B cell (primary cell): ENCODE measurements at regions not wholly inside any gene's neighbourhood (a gene's known extent, or its start where the extent isn't known, plus 50 kb on each side); places are given as distances from the start of the nearest gene placed in this dataset.

Source experiments
- ATAC-seq: fragments of 200-7000 bp; cut with Tn5 transposase; one replicate; pipeline ENCODE4 v1.10.0; 2021; ENCODE audit warnings: low read depth, mild to moderate bottlenecking, moderate number of reproducible peaks, moderate library complexity
- CTCF ChIA-PET: fragments of 350-600 bp; sonication (Branson Sonifier 250); formaldehyde crosslinking; loops from one replicate; lab custom pipeline; 2021; ENCODE audit warnings: antibody characterized with exemption, inconsistent platforms; lab: Charles Lee
- POLR2A ChIA-PET: fragments of 350-600 bp; sonication (Branson Sonifier 250); formaldehyde crosslinking; loops from one replicate; lab custom pipeline; 2021; ENCODE audit warnings: antibody characterized with exemption; lab: Charles Lee
- DNase-seq: peaks from one replicate; pipeline ENCODE4 v3.0.0; 2013
- H2AFZ ChIP-seq: 2 replicates; pipeline ENCODE4 v1.6.1; 2012; ENCODE audit warnings: mild to moderate bottlenecking, low read depth, low read length; ENCODE audit not compliant: insufficient read depth, poor library complexity, severe bottlenecking
- H3K27ac ChIP-seq, 2 donors: 1 replicate in 1 of 2; 2 replicates in 1 of 2; pipeline ENCODE4 v1.5.1; 2012 to 2013; ENCODE audit warnings: low read length in 2 of 2, mild to moderate bottlenecking in 2 of 2, moderate library complexity in 1 of 2
- H3K27me3 ChIP-seq, 4 experiments: fragments of 200-600 bp in 1 of 4; sonication (generic) in 1 of 4; replicated peaks in 1 of 4; 1 replicate in 2 of 4; 2 replicates in 2 of 4; pipeline versions ENCODE4 v1.6.1 to v1.7.0; 2013 to 2016; ENCODE audit warnings: low read length in 3 of 4, mild to moderate bottlenecking in 2 of 4, mixed read lengths in 1 of 4, moderate library complexity in 1 of 4; ENCODE audit not compliant: insufficient read depth in 4 of 4, control insufficient read depth in 3 of 4; ENCODE audit errors: control extremely low read depth in 1 of 4
- H3K36me3 ChIP-seq, 2 experiments: replicated peaks in 1 of 2; 1 replicate in 1 of 2; 2 replicates in 1 of 2; pipeline versions ENCODE4 v1.6.1 to v1.7.1; 2013; ENCODE audit warnings: low read length in 1 of 2; ENCODE audit not compliant: insufficient read depth in 2 of 2, control insufficient read depth in 1 of 2; ENCODE audit errors: control extremely low read depth in 1 of 2, extremely low read depth in 1 of 2
- H3K4me1 ChIP-seq, 2 donors: fragments of 200-600 bp in 1 of 2; sonication (generic) in 1 of 2; 1 replicate in 1 of 2; 2 replicates in 1 of 2; pipeline versions ENCODE4 v1.5.1 to v1.6.1; 2013 to 2017; ENCODE audit warnings: low read length in 2 of 2; ENCODE audit not compliant: control insufficient read depth in 2 of 2, insufficient read depth in 2 of 2
- H3K4me2 ChIP-seq: replicated peaks from 2 replicates; pipeline ENCODE3; 2012; ENCODE audit warnings: mild to moderate bottlenecking, low read depth, low read length; ENCODE audit not compliant: poor library complexity, severe bottlenecking
- H3K4me3 ChIP-seq, 5 experiments: fragments of 200-600 bp in 1 of 5; sonication (generic) in 1 of 5; 1 replicate in 3 of 5; 2 replicates in 2 of 5; pipeline versions ENCODE4 v1.5.1 to v1.7.0; 2011 to 2016; ENCODE audit warnings: low read length in 4 of 5, mild to moderate bottlenecking in 4 of 5, low read depth in 2 of 5, control low read depth in 1 of 5, moderate library complexity in 1 of 5; ENCODE audit not compliant: insufficient read depth in 1 of 5; ENCODE audit errors: control extremely low read depth in 1 of 5, extremely low read depth in 1 of 5
- H3K79me2 ChIP-seq: fragments of 200-600 bp; sonication (generic); one replicate; pipeline ENCODE4 v1.6.0; 2016; ENCODE audit warnings: low read length; ENCODE audit not compliant: control insufficient read depth, insufficient read depth
- H3K9ac ChIP-seq: fragments of 200-600 bp; sonication (generic); 2 replicates; pipeline ENCODE4 v1.6.1; 2017; ENCODE audit warnings: mild to moderate bottlenecking, low read length, moderate library complexity
- H3K9me3 ChIP-seq, 3 donors: one replicate each; pipeline versions ENCODE4 v1.6.1 to v1.7.1; 2013; ENCODE audit warnings: low read length in 2 of 3; ENCODE audit not compliant: control insufficient read depth in 2 of 3, insufficient read depth in 1 of 3; ENCODE audit errors: control extremely low read depth in 1 of 3
- H4K20me1 ChIP-seq: 2 replicates; pipeline ENCODE4 v1.6.0; 2012; ENCODE audit warnings: mild to moderate bottlenecking, low read length; ENCODE audit not compliant: insufficient read depth, control insufficient read depth, poor library complexity, severe bottlenecking
- H3K27ac Mint-ChIP-seq: one replicate; pipeline ENCODE4 v1.8.0; 2021; ENCODE audit warnings: mixed read lengths
- H3K27me3 Mint-ChIP-seq: one replicate; pipeline ENCODE4 v1.8.0; 2021; ENCODE audit warnings: mixed read lengths
- H3K4me1 Mint-ChIP-seq: one replicate; pipeline ENCODE4 v1.8.0; 2021; ENCODE audit warnings: mixed read lengths
- H3K4me3 Mint-ChIP-seq: one replicate; pipeline ENCODE4 v1.8.0; 2021; ENCODE audit warnings: mixed read lengths
- H3K9me3 Mint-ChIP-seq: one replicate; pipeline ENCODE4 v1.8.0; 2022; ENCODE audit warnings: mixed read lengths; ENCODE audit not compliant: insufficient read depth
- EZH2 ChIP-seq: IDR thresholded peaks from 2 replicates; pipeline ENCODE4 v1.6.1; 2012; ENCODE audit warnings: borderline replicate concordance, low read depth, mild to moderate bottlenecking, moderate library complexity, low read length; ENCODE audit not compliant: insufficient read depth, poor library complexity, severe bottlenecking
- WGBS: methylation state at CpG from one replicate; pipeline ENCODE4 v1.1.5; 2013; ENCODE audit warnings: missing lambda C conversion rate; ENCODE audit not compliant: insufficient coverage; 5-methylcytosine and 5-hydroxymethylcytosine counted together
- intact Hi-C: fragments of 100-400 bp; cut with micrococcal nuclease; formaldehyde crosslinking; loops from one replicate; pipeline ENCODE4 v1.10.0; 2022
- TF ChIP-seq, protein P1 (sequence below): fragments of 200-600 bp; IDR thresholded peaks from one replicate; pipeline ENCODE4 v1.8.0; 2022; ENCODE audit warnings: antibody characterized with exemption, mild to moderate bottlenecking

DNA sequence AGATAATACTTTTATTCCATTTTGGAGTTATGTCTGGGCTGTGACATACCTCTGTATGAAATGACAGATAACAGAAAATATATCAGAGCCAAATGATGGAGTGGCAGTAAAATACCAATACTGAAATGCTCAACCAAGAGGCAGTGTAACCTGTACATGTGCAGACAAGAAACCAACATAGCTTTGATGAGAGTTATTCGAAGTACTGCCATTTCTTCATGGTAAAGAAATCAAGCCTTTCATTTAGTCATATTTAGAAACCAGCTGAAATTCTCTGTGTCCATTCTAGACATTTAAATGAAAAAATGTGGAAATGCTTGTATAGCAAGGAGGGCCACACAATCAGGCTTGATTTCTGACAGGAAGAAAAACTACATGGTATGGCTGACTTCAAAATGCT, 127.1 kb upstream of the PTPRZ1 start:
- Histone ChIP-seq H4K20me1 (no peaks in the 10 kb centered on the region), H3K27ac (no peak overlapping the region), H3K79me2 (no peaks in the 10 kb centered on the region), H3K36me3 (no peaks in the 10 kb centered on the region), H3K9ac (no peak overlapping the region), H3K4me3 (no peak overlapping the region), H3K9me3 (no peaks in the 10 kb centered on the region), H3K27me3 (no peaks in the 10 kb centered on the region), H3K4me2 (no peak overlapping the region), H2AFZ (no peak overlapping the region), H3K4me1 (no peaks in the 10 kb centered on the region)
- DNase-seq (no peak), ATAC-seq (no peak)
- TF ChIP-seq EZH2, result no peak
- TF ChIP-seq, protein P1, sequence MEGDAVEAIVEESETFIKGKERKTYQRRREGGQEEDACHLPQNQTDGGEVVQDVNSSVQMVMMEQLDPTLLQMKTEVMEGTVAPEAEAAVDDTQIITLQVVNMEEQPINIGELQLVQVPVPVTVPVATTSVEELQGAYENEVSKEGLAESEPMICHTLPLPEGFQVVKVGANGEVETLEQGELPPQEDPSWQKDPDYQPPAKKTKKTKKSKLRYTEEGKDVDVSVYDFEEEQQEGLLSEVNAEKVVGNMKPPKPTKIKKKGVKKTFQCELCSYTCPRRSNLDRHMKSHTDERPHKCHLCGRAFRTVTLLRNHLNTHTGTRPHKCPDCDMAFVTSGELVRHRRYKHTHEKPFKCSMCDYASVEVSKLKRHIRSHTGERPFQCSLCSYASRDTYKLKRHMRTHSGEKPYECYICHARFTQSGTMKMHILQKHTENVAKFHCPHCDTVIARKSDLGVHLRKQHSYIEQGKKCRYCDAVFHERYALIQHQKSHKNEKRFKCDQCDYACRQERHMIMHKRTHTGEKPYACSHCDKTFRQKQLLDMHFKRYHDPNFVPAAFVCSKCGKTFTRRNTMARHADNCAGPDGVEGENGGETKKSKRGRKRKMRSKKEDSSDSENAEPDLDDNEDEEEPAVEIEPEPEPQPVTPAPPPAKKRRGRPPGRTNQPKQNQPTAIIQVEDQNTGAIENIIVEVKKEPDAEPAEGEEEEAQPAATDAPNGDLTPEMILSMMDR, result no peak
- WGBS, result no CpG with 5 or more reads among the region's 1 CpG
- Mint-ChIP-seq H3K27me3 (peaks cover 8% of the 10 kb centered on the region), H3K27ac (no peak overlapping the region), H3K9me3 (no peaks in the 10 kb centered on the region), H3K4me1 (no peaks in the 10 kb centered on the region), H3K4me3 (no peak overlapping the region)
- CTCF ChIA-PET, result no interaction called here
- POLR2A ChIA-PET, result no interaction called here
- intact Hi-C loops, result no loop called here

DNA sequence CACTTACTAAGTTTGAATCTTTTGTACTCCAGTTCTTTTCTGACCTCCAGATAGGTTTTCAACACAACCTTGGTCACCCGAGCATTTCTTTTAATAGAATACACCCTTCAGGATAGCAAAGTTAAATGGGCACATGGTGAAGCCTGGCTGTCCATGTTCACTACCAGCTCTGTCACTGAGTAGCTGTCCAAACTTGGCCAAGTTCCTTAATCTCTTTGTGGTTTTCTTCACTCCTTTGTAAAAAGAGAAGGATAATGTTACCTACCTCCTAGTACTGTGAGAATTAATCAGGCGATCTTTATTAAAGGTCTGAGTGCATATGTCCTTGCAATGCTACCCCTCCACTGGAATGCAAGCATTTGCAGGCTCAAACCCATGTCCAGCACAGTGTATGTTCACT, 128.1 kb upstream of the PTPRZ1 start:
- H3K4me1 ChIP-seq, result no peaks in the 10 kb centered on the region
- H3K79me2 ChIP-seq, result no peaks in the 10 kb centered on the region
- H3K36me3 ChIP-seq, result no peaks in the 10 kb centered on the region
- Mint-ChIP-seq H3K4me1 (no peaks in the 10 kb centered on the region), H3K27me3 (peaks cover under 1% of the 10 kb centered on the region), H3K27ac (no peak overlapping the region), H3K9me3 (no peaks in the 10 kb centered on the region), H3K4me3 (no peak overlapping the region)
- no peak overlapping the region for H3K4me3 ChIP-seq
- no peak overlapping the region for H3K27ac ChIP-seq
- CTCF ChIA-PET, result no interaction called here
- DNase-seq (no peak), ATAC-seq (no peak)
- H3K9me3 ChIP-seq, result no peaks in the 10 kb centered on the region
- no peaks in the 10 kb centered on the region for H4K20me1 ChIP-seq
- no peak overlapping the region for H3K4me2 ChIP-seq
- no peak overlapping the region for H3K9ac ChIP-seq
- intact Hi-C loops, result no loop called here
- TF ChIP-seq, protein P1, result no peak
- no peak for TF ChIP-seq EZH2
- 100% methylated on average over 1 of the region's 2 CpGs for WGBS
- no peaks in the 10 kb centered on the region for H3K27me3 ChIP-seq
- POLR2A ChIA-PET, result no interaction called here
- no peak overlapping the region for H2AFZ ChIP-seq
